Mesenchymal stem cell (in vitro differentiated cells and primary cell): ENCODE measurements at regions not wholly inside any gene's neighbourhood (a gene's known extent, or its start where the extent isn't known, plus 50 kb on each side); places are given as distances from the start of the nearest gene placed in this dataset.

Experiments
- DNase-seq: peaks from one replicate; pipeline ENCODE4 v3.0.0-alpha.2; 2013
- H2AFZ ChIP-seq: one replicate; pipeline ENCODE4 v1.6.1; 2013; ENCODE audit warnings: low read depth, mild to moderate bottlenecking, control low read depth, inconsistent platforms, low read length, moderate library complexity
- H2AK5ac ChIP-seq: 2 replicates; pipeline ENCODE4 v1.6.1; 2013; ENCODE audit warnings: low read length, moderate library complexity, mild to moderate bottlenecking, inconsistent platforms; ENCODE audit not compliant: severe bottlenecking
- H2BK120ac ChIP-seq: one replicate; pipeline ENCODE4 v1.6.1; 2013; ENCODE audit warnings: low read depth, mild to moderate bottlenecking, inconsistent platforms, low read length, moderate library complexity
- H2BK12ac ChIP-seq, 2 experiments: one replicate each; pipeline ENCODE4 v1.6.1; 2013; ENCODE audit warnings: inconsistent platforms in 2 of 2, low read length in 2 of 2, mild to moderate bottlenecking in 2 of 2, moderate library complexity in 2 of 2, control low read depth in 1 of 2
- H2BK15ac ChIP-seq: one replicate; pipeline ENCODE4 v1.6.1; 2013; ENCODE audit warnings: mild to moderate bottlenecking, low read depth, inconsistent platforms; ENCODE audit not compliant: poor library complexity, severe bottlenecking
- H2BK5ac ChIP-seq: 2 replicates; pipeline ENCODE4 v1.6.1; 2013; ENCODE audit warnings: low read depth, mild to moderate bottlenecking, low read length, control low read depth, inconsistent platforms; ENCODE audit not compliant: poor library complexity, severe bottlenecking
- H3K14ac ChIP-seq, 2 experiments: one replicate each; pipeline ENCODE4 v1.6.1; 2013; ENCODE audit warnings: inconsistent platforms in 2 of 2, low read length in 2 of 2, control low read depth in 1 of 2, mild to moderate bottlenecking in 1 of 2, moderate library complexity in 1 of 2
- H3K18ac ChIP-seq, 2 experiments: one replicate each; pipeline ENCODE4 v1.6.1; 2013; ENCODE audit warnings: inconsistent platforms in 2 of 2, low read length in 2 of 2, control low read depth in 1 of 2, low read depth in 1 of 2, mild to moderate bottlenecking in 1 of 2
- H3K23ac ChIP-seq, 2 experiments: one replicate each; pipeline ENCODE4 v1.6.1; 2013; ENCODE audit warnings: inconsistent platforms in 2 of 2, low read length in 2 of 2, mild to moderate bottlenecking in 2 of 2, moderate library complexity in 2 of 2, control low read depth in 1 of 2
- H3K27ac ChIP-seq: 2 replicates; pipeline ENCODE4 v1.5.1; 2013; ENCODE audit warnings: mild to moderate bottlenecking, moderate library complexity, low read length, control low read depth, inconsistent platforms; ENCODE audit not compliant: poor library complexity, severe bottlenecking
- H3K27me3 ChIP-seq, 2 experiments: 2 replicates each; pipeline versions ENCODE4 v1.6.1 to v1.7.0; 2013; ENCODE audit warnings: low read length in 2 of 2, mild to moderate bottlenecking in 2 of 2, moderate library complexity in 2 of 2, control low read depth in 1 of 2, inconsistent platforms in 1 of 2; ENCODE audit not compliant: control insufficient read depth in 1 of 2, insufficient read depth in 1 of 2
- H3K36me3 ChIP-seq, 2 experiments: 2 replicates each; pipeline versions ENCODE4 v1.6.1 to v1.7.0; 2013; ENCODE audit warnings: low read length in 2 of 2, control low read depth in 1 of 2, inconsistent platforms in 1 of 2, low read depth in 1 of 2, mild to moderate bottlenecking in 1 of 2; ENCODE audit not compliant: insufficient read depth in 2 of 2, control insufficient read depth in 1 of 2
- H3K4ac ChIP-seq, 2 experiments: one replicate each; pipeline ENCODE4 v1.6.1; 2013; ENCODE audit warnings: inconsistent platforms in 2 of 2, low read length in 2 of 2, mild to moderate bottlenecking in 2 of 2, moderate library complexity in 2 of 2, control low read depth in 1 of 2, low read depth in 1 of 2
- H3K4me1 ChIP-seq: 2 replicates; pipeline ENCODE4 v1.6.1; 2013; ENCODE audit warnings: low read depth, low read length, control low read depth; ENCODE audit not compliant: control insufficient read depth, insufficient read depth
- H3K4me2 ChIP-seq: 2 replicates; pipeline ENCODE4 v1.6.1; 2013; ENCODE audit warnings: low read length, mild to moderate bottlenecking, inconsistent platforms; ENCODE audit not compliant: poor library complexity, severe bottlenecking
- H3K4me3 ChIP-seq, 2 experiments: 2 replicates each; pipeline versions ENCODE4 v1.5.1 to v1.7.0; 2013; ENCODE audit warnings: low read length in 2 of 2, mild to moderate bottlenecking in 2 of 2, control low read depth in 1 of 2, low read depth in 1 of 2; ENCODE audit not compliant: insufficient read depth in 1 of 2
- H3K79me1 ChIP-seq: replicated peaks from 2 replicates; pipeline ENCODE4 v1.6.1; 2013; ENCODE audit warnings: mild to moderate bottlenecking, control low read depth, low read length, inconsistent platforms; ENCODE audit not compliant: poor library complexity, severe bottlenecking
- H3K9ac ChIP-seq: 2 replicates; pipeline ENCODE4 v1.7.0; 2013; ENCODE audit warnings: mild to moderate bottlenecking, low read length, moderate library complexity
- H3K9me3 ChIP-seq: 2 replicates; pipeline ENCODE4 v1.7.0; 2013; ENCODE audit warnings: mild to moderate bottlenecking, low read length; ENCODE audit not compliant: control insufficient read depth
- H4K8ac ChIP-seq: one replicate; pipeline ENCODE4 v1.6.1; 2013; ENCODE audit warnings: inconsistent platforms, mild to moderate bottlenecking, low read length, moderate library complexity
- H4K91ac ChIP-seq: one replicate; pipeline ENCODE4 v1.6.1; 2013; ENCODE audit warnings: mild to moderate bottlenecking, low read length, inconsistent platforms
- WGBS: methylation state at CpG from one replicate; pipeline ENCODE4 v1.1.7; 2013; ENCODE audit warnings: mixed read lengths; 5-methylcytosine and 5-hydroxymethylcytosine counted together

DNA sequence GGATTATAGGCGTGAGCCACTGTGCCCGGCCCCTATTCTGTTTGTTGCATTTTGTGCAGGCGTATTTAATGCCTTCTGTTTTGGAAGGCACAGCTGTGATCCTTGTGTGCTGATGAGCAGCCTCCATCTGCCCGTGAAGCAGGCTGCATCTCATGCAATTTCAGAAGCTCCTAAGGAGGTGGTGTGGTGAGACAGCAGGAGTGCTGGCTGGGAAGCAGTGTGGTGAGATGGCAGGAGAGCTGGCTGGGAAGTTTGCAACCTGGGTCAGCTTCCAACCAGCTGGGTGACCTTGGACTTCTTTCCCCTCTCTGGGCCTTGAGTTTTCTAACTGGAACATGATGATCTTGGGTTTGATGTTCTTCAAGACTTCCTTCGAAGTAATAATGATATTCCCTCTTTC is 525.1 kb downstream of the TBC1D22A start:
- Histone ChIP-seq H3K9ac (no peak overlapping the region), H4K8ac (no peak overlapping the region), H3K4me1 (no peaks in the 10 kb centered on the region), H2BK12ac (no peak overlapping the region), H2BK120ac (no peak overlapping the region), H2AFZ (no peak overlapping the region), H3K23ac (no peak overlapping the region), H3K36me3 (no peaks in the 10 kb centered on the region), H3K27ac (no peak overlapping the region), H2BK15ac (no peak overlapping the region), H2BK5ac (no peak overlapping the region), H3K4me3 (no peak overlapping the region), H3K79me1 (no peaks in the 10 kb centered on the region), H3K14ac (no peak overlapping the region), H3K27me3 (peaks cover 0 to 84% of the 10 kb centered on the region in 2 experiments), H3K9me3 (no peaks in the 10 kb centered on the region), H3K4ac (no peak overlapping the region), H3K4me2 (no peak overlapping the region), H2AK5ac (no peak overlapping the region), H3K18ac (no peak overlapping the region), H4K91ac (no peak overlapping the region)
- DNase-seq = no peak
- WGBS = 63% methylated on average over 4 of the region's 5 CpGs

DNA sequence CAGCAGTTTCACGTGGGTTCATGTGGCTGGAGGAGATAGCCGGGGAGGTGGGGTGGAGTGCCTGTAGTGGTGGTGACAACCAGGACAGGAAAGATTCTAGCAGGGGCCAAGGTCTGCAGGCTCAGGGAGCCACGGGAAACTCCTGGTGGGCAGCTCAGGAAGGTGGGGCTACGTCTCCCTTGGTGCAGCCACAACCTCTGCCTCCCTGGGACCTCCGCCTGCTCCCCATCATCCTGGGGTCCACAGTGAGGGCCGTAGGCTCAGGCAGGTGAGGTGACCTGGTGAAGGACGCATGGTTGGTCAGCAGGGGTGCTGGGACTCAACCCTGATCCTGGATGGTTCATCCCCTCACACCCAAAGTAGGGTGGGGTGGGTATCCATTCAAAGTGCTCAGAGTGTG is 524.1 kb downstream of the TBC1D22A start:
- Histone ChIP-seq H3K14ac (no peak overlapping the region), H4K91ac (no peak overlapping the region), H3K4me1 (no peaks in the 10 kb centered on the region), H3K9ac (no peak overlapping the region), H2AFZ (no peak overlapping the region), H3K18ac (no peak overlapping the region), H3K23ac (no peak overlapping the region), H2BK5ac (no peak overlapping the region), H3K36me3 (no peaks in the 10 kb centered on the region), H4K8ac (no peak overlapping the region), H2BK12ac (no peak overlapping the region), H2AK5ac (no peak overlapping the region), H3K27me3 (peaks cover 0 to 75% of the 10 kb centered on the region in 2 experiments), H2BK15ac (no peak overlapping the region), H3K27ac (no peak overlapping the region), H2BK120ac (no peak overlapping the region), H3K4ac (no peak overlapping the region), H3K4me2 (no peak overlapping the region), H3K79me1 (no peaks in the 10 kb centered on the region), H3K4me3 (no peak overlapping the region), H3K9me3 (no peaks in the 10 kb centered on the region)
- no peak for DNase-seq
- 56% methylated on average over 7 of the region's 7 CpGs for WGBS

DNA sequence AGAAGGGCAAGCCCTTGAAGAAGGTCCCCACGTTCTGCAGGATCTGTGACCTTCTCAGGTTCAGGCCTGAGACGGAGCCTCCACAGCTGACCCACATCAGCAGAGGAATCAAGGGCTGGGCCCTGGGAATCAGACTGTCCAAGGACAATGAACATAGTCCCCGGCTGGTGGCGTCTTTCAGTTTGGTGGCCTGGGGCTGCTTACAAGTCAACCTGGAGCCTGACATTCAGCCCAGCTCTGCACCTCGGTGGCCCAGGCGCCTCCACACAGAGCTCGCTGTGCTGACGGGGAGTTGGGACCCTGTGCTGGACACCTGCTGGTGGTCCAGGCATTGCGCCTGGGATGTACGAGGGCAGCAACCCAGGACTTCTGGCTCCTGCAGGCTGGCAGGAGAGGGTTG is 523.5 kb downstream of the TBC1D22A start:
- H2BK120ac ChIP-seq = no peak overlapping the region
- no peak overlapping the region for H4K91ac ChIP-seq
- no peak overlapping the region for H3K4me2 ChIP-seq
- H3K27ac ChIP-seq = no peak overlapping the region
- no peak overlapping the region for H2BK15ac ChIP-seq
- no peak overlapping the region for H3K4ac ChIP-seq
- no peaks in the 10 kb centered on the region for H3K4me1 ChIP-seq
- no peak overlapping the region for H2AFZ ChIP-seq
- DNase-seq = no peak
- H3K9ac ChIP-seq = no peak overlapping the region
- peaks cover 0 to 69% of the 10 kb centered on the region in 2 experiments for H3K27me3 ChIP-seq
- no peak overlapping the region for H2AK5ac ChIP-seq
- H3K18ac ChIP-seq = no peak overlapping the region
- no peaks in the 10 kb centered on the region for H3K9me3 ChIP-seq
- WGBS = 71% methylated on average over 10 of the region's 10 CpGs
- no peak overlapping the region for H3K23ac ChIP-seq
- H2BK12ac ChIP-seq = no peak overlapping the region
- no peak overlapping the region for H3K14ac ChIP-seq
- no peak overlapping the region for H4K8ac ChIP-seq
- H2BK5ac ChIP-seq = no peak overlapping the region
- H3K4me3 ChIP-seq = no peak overlapping the region
- H3K79me1 ChIP-seq = no peaks in the 10 kb centered on the region
- no peaks in the 10 kb centered on the region for H3K36me3 ChIP-seq

DNA sequence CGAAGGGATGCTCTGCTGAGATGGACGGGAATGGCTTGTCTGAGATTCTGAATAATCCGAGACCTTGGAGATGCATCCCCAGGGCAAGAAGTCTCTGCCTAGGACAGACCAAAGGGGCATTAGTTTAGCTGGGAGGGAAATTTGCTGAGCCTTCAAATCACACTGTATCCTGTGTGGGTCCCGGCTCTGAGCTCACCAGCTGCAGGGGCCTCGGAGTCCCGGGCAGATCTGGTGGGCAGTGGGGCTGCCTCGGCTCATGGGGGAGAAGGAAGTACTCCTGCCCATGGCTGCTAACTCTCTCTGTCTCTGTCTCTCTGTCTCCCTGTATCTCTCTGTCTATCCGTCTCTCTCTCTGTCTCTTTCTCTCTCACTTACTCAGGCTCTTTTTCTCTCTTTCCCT is 522.4 kb downstream of the TBC1D22A start:
- WGBS = 92% methylated on average over 8 of the region's 8 CpGs
- H3K14ac ChIP-seq = no peak overlapping the region
- H3K23ac ChIP-seq = no peak overlapping the region
- no peak overlapping the region for H3K4me2 ChIP-seq
- H3K27ac ChIP-seq = no peak overlapping the region
- H3K18ac ChIP-seq = no peak overlapping the region
- H2BK5ac ChIP-seq = no peak overlapping the region
- H2BK120ac ChIP-seq = no peak overlapping the region
- peaks cover 0 to 67% of the 10 kb centered on the region in 2 experiments for H3K27me3 ChIP-seq
- H3K4me3 ChIP-seq = no peak overlapping the region
- no peaks in the 10 kb centered on the region for H3K79me1 ChIP-seq
- H4K91ac ChIP-seq = no peak overlapping the region
- no peak overlapping the region for H2BK12ac ChIP-seq
- no peak overlapping the region for H2AK5ac ChIP-seq
- H2AFZ ChIP-seq = no peak overlapping the region
- no peak overlapping the region for H2BK15ac ChIP-seq
- no peak for DNase-seq
- H3K9me3 ChIP-seq = no peaks in the 10 kb centered on the region
- no peak overlapping the region for H3K9ac ChIP-seq
- no peaks in the 10 kb centered on the region for H3K36me3 ChIP-seq
- H4K8ac ChIP-seq = no peak overlapping the region
- no peak overlapping the region for H3K4ac ChIP-seq
- H3K4me1 ChIP-seq = no peaks in the 10 kb centered on the region
